Gastrocnemius medialis (tissue), 4 donors: ENCODE measurements at regions not wholly inside any gene's neighbourhood (a gene's known extent, or its start where the extent isn't known, plus 50 kb on each side); places are given as distances from the start of the nearest gene placed in this dataset.

ENCODE experiments used
- ATAC-seq, 2 donors: fragments of 150-250 bp; one replicate each; pipeline ENCODE4 v1.9.1; 2016
- DNase-seq, 2 donors: peaks; one replicate each; pipeline ENCODE4 v3.0.0-alpha.2; 2019
- H3K27ac ChIP-seq, 4 donors: fragments of 200-600 bp; sonication (generic); 1 replicate in 1 of 4; 2 replicates in 3 of 4; pipeline ENCODE4 v1.5.1; 2016 to 2018; ENCODE audit warnings: mild to moderate bottlenecking in 2 of 4, moderate library complexity in 1 of 4
- H3K27me3 ChIP-seq, 3 donors: fragments of 200-600 bp; sonication (generic) in 2 of 3; 1 replicate in 1 of 3; 2 replicates in 2 of 3; pipeline versions ENCODE4 v1.5.1 to v1.6.0; 2016 to 2019; ENCODE audit warnings: mild to moderate bottlenecking in 1 of 3, moderate library complexity in 1 of 3
- H3K36me3 ChIP-seq, 2 donors: fragments of 200-600 bp; sonication (generic) in 1 of 2; one replicate each; pipeline ENCODE4 v1.5.1; 2017 to 2018
- H3K4me1 ChIP-seq, 2 donors: fragments of 200-600 bp; sonication (generic) in 1 of 2; one replicate each; pipeline ENCODE4 v1.5.1; 2016 to 2017; ENCODE audit warnings: mild to moderate bottlenecking in 2 of 2
- H3K4me3 ChIP-seq, 4 donors: fragments of 200-600 bp; sonication (generic) in 3 of 4; 1 replicate in 1 of 4; 2 replicates in 3 of 4; pipeline ENCODE4 v1.5.1; 2016 to 2019; ENCODE audit warnings: mild to moderate bottlenecking in 2 of 4
- H3K9me3 ChIP-seq, 3 donors: fragments of 200-600 bp; sonication (generic) in 2 of 3; 1 replicate in 1 of 3; 2 replicates in 2 of 3; pipeline ENCODE4 v1.5.1; 2016 to 2019
- CTCF ChIP-seq, 5 experiments: fragments of 450-650 bp in 3 of 5; fragments of 200-600 bp in 2 of 5; sonication (generic) in 2 of 5; IDR thresholded peaks in 4 of 5; conservative IDR thresholded peaks in 1 of 5; 1 replicate in 4 of 5; 2 replicates in 1 of 5; pipeline ENCODE4 v1.5.1; 2016 to 2019; ENCODE audit warnings: antibody characterized with exemption in 5 of 5, mild to moderate bottlenecking in 3 of 5, moderate library complexity in 3 of 5
- POLR2A ChIP-seq, 2 donors: fragments of 450-650 bp; IDR thresholded peaks; one replicate each; pipeline ENCODE4 v1.6.1; 2017; ENCODE audit warnings: antibody characterized with exemption in 2 of 2, mild to moderate bottlenecking in 2 of 2, moderate library complexity in 2 of 2
- in situ Hi-C, 4 donors: fragments of 200-750 bp; cut with MboI; loops; one replicate each; pipeline versions ENCODE4 v1.15.0 to v1.8.0; 2017; ENCODE audit warnings: low sequenced_read_pairs in 4 of 4
- intact Hi-C: fragments of 100-400 bp; cut with DNase I; formaldehyde crosslinking; loops from one replicate; pipeline ENCODE4 v1.15.1; 2023; ENCODE audit warnings: low total_unique reads

GRCh38 chr18:78920456-78921138, 59.0 kb upstream of the SALL3 start:
- no peak for DNase-seq
- Histone ChIP-seq H3K9me3 (no peaks in the 10 kb centered on the region), H3K27ac (no peak overlapping the region), H3K36me3 (no peaks in the 10 kb centered on the region), H3K4me1 (no peaks in the 10 kb centered on the region), H3K27me3 (no peaks in the 10 kb centered on the region), H3K4me3 (no peak overlapping the region)
- no peak for TF ChIP-seq POLR2A (IDR thresholded peaks at IDR 0.05)
- no peak for TF ChIP-seq CTCF (IDR thresholded peaks at IDR 0.05 in 4 of 5, conservative IDR thresholded peaks at IDR 0.05 in 1 of 5)
- intact Hi-C loops = no loop called here
- in situ Hi-C loops = no loop called here
- ATAC-seq = no peak

GRCh38 chr18:78922856-78923255, 56.8 kb upstream of the SALL3 start:
- Histone ChIP-seq H3K9me3 (no peaks in the 10 kb centered on the region), H3K4me1 (no peaks in the 10 kb centered on the region), H3K27ac (no peak overlapping the region), H3K36me3 (no peaks in the 10 kb centered on the region), H3K4me3 (no peak overlapping the region), H3K27me3 (no peaks in the 10 kb centered on the region)
- ATAC-seq (no peak), DNase-seq (no peak)
- TF ChIP-seq CTCF (IDR thresholded peaks at IDR 0.05 in 4 of 5, conservative IDR thresholded peaks at IDR 0.05 in 1 of 5) (no peak), POLR2A (IDR thresholded peaks at IDR 0.05) (no peak)
- in situ Hi-C loops (no loop called here), intact Hi-C loops (no loop called here)

- intact Hi-C loops = no loop called here
- in situ Hi-C loops = no loop called here
Measured at GRCh38 chr18:78924301-78924700, 55.3 kb upstream of the SALL3 start.

GRCh38 chr18:78924786-78925540, 54.7 kb upstream of the SALL3 start:
- no peak for ATAC-seq
- in situ Hi-C loops (no loop called here), intact Hi-C loops (no loop called here)
- no peak overlapping the region for H3K27ac ChIP-seq
- no peaks in the 10 kb centered on the region for H3K9me3 ChIP-seq
- H3K36me3 ChIP-seq = no peaks in the 10 kb centered on the region
- no peaks in the 10 kb centered on the region for H3K4me1 ChIP-seq
- no peaks in the 10 kb centered on the region for H3K27me3 ChIP-seq
- TF ChIP-seq POLR2A (IDR thresholded peaks at IDR 0.05) (no peak), CTCF (IDR thresholded peaks at IDR 0.05 in 4 of 5, conservative IDR thresholded peaks at IDR 0.05 in 1 of 5) (no peak)
- no peak overlapping the region for H3K4me3 ChIP-seq
- DNase-seq = no peak

More at GRCh38 chr18:78924301-78924700, 55.3 kb upstream of the SALL3 start:
- Histone ChIP-seq H3K9me3 (no peaks in the 10 kb centered on the region), H3K27me3 (no peaks in the 10 kb centered on the region), H3K27ac (no peak overlapping the region), H3K4me1 (no peaks in the 10 kb centered on the region), H3K36me3 (no peaks in the 10 kb centered on the region), H3K4me3 (no peak overlapping the region)
- DNase-seq (no peak), ATAC-seq (no peak)
- TF ChIP-seq CTCF (IDR thresholded peaks at IDR 0.05 in 4 of 5, conservative IDR thresholded peaks at IDR 0.05 in 1 of 5) = no peak
- TF ChIP-seq POLR2A (IDR thresholded peaks at IDR 0.05) = no peak
